T-helper 1 cell (primary cell): ENCODE measurements at regions not wholly inside any gene's neighbourhood (a gene's known extent, or its start where the extent isn't known, plus 50 kb on each side); places are given as distances from the start of the nearest gene placed in this dataset.

Source experiments
- DNase-seq, 5 donors: peaks; one replicate each; pipeline ENCODE4 v3.0.0-alpha.2; 2012 to 2020

DNA sequence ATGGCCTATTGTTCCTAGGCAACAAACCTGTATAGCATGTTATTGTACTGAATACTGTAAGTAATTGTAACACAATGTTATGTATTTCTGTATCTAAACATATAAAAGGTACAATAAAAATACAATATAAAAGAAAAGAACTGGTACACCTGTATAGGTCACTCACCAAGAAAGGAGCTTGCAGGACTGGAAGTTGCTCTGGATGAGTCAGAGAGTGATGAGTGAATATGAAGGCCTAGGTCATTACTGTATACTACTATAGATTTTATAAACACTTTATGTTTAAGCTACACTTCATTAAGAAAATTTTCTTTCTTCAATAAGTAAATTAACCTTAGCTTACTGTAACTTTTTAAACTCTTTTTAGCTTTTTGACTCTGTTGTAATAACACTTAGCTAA, 559.9 kb downstream of the PLPP3 start:
- DNase-seq: no peak

- no peak for DNase-seq
Observed at GRCh38 chr1:56017336-56017735, 562.0 kb downstream of the PLPP3 start.

DNA sequence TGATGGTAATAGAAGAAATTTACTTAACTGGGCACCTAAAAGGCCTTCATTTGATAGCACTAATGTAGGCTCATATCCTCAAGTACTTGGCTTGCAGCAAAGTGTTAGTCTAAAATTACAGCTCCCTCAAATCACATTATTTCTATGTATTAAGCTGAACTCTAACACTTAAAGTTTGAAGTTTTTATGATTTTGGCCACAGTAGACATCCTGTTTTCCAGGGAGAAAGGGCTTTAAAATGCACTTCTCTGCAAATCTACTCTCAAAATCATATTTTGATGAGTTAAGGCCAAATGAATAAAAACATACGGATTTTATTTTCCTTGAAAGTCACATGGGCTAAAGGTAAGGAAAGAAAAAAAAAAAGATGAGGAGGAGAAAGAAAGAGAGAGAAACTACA, 575.5 kb downstream of the PLPP3 start:
- no peak for DNase-seq

- no peak for DNase-seq
Observed at GRCh38 chr1:56002231-56002630, 577.1 kb downstream of the PLPP3 start.

- no peak for DNase-seq
Observed at GRCh38 chr1:56000424-56000823, 578.9 kb downstream of the PLPP3 start.

DNA sequence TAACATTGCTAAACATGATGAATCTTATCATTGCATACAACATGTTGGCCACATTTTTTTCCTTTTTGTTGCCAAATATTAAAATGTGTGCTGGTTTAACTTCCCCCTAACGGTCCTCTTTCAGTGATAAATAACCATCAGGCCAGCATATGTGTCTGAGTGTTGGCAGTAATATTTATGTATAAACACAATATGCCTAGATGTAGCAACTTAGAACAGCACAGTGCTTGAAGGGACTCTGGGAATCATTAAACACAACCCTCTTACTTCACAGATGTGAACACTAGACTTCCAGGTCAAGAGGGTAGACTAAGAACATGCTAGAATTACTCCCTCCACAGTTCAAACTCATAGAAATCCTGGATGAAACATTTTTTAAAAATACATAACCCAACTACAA, 581.8 kb downstream of the PLPP3 start:
- DNase-seq: no peak

- no peak for DNase-seq
Observed at GRCh38 chr1:55993646-55994318, 585.6 kb downstream of the PLPP3 start.

DNA sequence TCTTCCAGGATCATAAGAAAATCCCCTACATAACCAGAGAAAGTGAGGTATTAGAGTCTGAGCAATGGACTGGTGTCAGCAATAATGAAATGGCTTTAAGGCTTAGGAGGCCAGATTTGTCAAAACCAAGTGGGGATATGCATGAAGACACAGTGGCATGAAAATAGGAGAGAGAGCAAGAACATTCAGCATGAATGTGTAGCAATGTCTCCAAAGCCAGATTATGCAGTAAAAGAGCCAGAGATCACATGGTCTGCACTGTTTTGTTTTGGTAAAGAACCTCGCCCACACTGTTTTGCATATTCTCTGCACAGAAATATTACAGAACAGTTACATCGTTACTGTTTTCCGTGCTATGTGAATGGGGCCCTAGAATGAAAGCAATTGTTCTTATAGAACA, 589.4 kb downstream of the PLPP3 start:
- no peak for DNase-seq

DNA sequence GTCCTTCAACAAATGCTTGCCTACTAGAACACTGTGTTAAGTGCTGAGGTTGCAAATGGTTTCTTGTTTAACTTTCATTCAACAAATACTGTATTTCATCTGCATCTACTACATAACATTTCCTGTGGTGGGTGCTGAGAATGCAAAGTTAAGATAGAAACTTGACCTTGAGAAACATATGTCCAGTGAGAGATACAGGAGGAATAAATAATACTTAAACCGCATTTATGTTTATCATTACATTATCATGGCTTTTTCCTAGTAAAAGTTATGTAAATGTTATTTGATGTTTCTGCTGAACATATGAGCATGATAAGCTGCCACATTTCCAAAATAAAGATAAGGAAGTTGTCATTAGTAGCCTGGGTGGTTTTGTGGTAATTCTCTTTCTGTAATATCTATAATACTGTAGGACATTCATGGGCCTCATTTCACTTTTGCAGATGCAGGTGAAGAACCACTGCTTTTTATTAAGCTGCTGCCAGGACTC, 590.4 kb downstream of the PLPP3 start:
- no peak for DNase-seq

GRCh38 chr1:55987491-55988249, 591.7 kb downstream of the PLPP3 start:
- no peak for DNase-seq

GRCh38 chr1:55986003-55986402, 593.4 kb downstream of the PLPP3 start:
- DNase-seq: no peak

DNA sequence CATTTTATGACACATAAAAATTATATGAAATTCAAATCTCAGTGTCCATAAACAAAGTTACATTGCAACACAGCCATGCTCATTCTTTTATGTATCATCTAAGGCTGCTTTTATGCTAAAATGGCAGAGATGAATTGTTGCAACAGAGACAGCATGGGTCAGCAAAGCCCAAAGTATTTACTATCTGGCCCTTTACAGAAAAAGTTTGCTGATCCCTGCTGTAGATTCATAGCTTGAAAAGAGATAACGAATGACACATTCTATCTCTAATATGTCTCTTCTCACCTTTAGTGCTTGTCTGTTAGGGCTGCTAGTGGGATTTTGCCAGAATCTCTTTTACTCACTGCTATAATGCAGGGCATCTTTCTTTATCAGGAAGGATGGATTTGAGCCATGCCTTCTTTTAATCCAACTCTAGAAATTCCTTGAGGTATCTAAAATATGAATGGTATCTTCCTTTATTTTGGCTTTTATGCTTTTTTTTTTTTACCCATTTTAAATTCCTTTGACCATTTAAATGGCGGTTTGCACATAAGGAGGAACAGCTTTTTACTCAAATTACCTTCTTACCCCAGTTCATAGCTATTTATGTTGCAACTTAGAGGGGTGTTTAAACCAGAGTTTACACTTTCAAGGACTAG, 598.2 kb downstream of the PLPP3 start:
- DNase-seq: no peak

DNA sequence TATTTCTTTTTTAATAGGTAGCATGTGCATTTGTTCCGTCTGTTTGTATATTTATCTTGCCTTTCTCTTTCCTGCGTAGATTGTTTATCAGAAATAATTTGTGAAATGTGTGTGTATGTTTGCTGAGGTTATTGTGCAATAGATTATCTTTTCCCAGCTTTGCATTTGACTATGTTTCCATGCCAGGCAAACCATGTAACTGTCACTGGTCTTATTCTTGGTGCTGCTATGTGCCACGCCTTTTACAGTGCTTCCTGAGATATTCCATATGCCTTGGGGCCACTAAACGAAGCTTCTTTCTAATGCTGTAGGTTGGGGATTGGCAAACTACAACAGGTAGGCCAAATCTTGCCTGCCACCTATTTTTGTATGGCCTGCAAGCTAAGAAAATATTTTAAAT, 598.8 kb downstream of the PLPP3 start:
- no peak for DNase-seq

- no peak for DNase-seq
Observed at GRCh38 chr1:55974714-55975441, 604.5 kb downstream of the PLPP3 start.

DNA sequence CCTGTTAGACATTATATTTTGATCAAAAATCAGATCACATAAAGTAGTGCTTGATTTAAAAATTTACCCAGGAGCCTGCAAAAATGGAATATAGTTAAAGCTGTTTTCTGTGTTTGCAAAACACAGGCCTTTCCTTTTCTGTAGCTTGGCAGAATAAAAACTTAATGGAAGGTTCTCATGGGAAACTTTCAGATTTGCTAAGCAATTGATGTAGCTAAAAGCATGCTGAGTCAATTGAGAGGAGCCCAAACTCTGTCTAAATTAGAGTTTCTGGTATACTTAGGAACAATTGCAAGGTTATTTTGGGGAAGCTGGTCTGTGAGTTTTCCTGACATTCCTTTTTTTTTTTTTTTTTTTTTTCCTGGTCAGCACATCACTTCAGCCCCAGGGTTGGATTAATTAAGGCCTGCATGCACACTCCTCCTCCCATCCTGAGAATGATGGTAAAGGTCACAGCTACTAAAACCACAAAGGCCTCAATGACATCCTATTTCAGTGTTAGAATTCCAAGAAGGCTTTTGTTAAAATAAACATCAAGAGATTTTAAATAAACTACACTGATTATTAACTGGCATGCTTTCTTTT, 608.7 kb downstream of the PLPP3 start:
- no peak for DNase-seq

DNA sequence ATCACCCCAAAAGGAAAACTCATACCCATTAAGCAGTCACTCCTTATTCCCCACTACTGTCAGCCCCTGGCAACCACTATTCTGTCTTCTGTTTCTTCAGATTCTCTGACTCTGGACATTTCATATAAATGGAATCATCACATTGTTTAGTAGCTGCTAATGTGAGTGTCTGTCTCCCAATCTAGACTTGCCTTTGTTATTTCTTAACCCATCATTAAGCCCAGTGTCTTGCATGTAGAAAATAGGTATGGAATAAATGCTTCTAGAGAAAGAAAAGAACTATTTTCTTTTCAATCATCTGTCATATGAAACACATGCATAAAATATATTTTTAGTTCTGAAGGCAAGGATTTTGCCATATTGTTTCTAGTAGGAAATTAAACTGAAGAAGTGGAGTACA, 610.0 kb downstream of the PLPP3 start:
- no peak for DNase-seq

DNA sequence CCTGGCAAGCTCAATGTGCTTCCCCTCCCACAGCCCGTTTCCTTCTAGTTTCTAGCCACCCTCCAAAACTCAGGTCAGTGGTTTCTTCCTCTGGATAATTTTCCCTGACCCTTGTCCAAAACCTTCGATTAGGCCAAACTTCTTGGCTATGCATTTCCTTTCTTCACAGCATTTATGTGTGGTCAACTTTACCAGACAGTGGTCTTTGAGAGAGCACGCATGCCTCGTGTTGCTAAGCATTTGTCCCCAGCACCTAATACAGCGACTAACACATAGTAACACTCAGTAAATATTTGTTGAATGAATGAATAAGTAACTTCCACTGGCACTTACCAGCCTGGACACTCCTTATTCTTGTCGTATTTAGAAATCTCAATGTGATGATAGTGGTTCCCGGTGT, 610.7 kb downstream of the PLPP3 start:
- no peak for DNase-seq

DNA sequence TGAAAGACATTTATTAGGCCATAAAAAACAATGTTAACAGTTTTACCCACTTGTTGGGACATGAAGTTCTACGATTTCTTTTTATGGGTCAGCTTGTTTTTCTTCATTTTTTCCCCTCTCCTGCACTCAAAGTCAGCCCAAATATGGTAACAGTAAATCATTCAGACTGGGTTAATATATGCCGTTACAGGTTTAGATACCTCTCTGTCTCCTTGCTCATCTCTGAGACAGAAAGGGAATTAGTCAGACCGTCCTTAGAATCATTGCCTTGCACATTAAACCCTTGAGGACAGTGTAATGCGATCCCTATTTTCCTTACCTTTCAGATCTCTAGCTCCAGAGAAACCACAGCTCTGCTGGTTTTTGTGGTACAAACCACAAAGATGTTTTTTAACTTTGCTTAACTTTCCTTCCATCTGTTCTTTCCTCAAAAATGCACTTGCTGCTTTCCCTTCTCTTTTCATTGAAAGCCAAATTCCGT, 613.3 kb downstream of the PLPP3 start:
- DNase-seq: no peak

DNA sequence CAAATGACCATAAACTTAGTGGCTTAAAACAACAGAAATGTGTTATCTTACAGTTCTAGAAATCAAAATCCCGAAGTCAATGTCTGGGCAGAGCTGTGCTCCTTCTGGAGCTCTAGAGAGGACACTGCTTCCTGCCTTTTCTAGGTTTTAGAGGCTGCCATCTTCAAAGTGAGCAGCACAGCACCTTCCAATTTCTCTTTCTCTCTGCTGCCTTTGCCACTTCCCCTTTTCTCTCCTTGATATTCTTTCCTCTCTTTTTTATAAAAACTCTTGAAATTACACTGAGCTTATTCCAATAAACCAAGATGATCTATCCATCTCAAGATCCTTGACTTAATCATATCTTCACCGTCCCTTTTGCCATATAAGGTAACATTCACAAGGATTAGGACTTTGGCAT, 616.9 kb downstream of the PLPP3 start:
- no peak for DNase-seq

GRCh38 chr1:55959136-55959548, 620.2 kb downstream of the PLPP3 start:
- DNase-seq: no peak

DNA sequence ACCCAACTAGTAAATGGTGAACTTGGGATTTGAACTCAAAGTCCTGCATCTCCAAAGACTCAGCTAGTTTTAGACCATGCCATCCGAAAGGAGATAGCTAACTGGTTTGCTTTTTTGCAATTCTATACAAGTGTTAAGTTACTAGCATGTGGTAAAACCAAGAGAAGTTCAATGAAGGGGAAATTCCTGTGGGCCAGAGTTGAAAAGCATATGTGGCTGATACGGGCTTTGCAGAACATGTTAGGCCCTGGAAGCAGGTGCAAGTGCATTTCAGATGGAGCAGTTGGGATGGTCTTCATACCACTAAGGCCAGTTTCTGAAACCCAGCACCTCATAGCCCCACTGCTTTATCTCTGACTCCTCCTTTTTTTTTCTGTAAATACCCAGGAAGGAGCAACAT, 620.9 kb downstream of the PLPP3 start:
- no peak for DNase-seq

- no peak for DNase-seq
Observed at GRCh38 chr1:55957276-55957675, 622.1 kb downstream of the PLPP3 start.
